Fibroblast of the aortic adventitia (primary cell): ENCODE measurements at regions not wholly inside any gene's neighbourhood (a gene's known extent, or its start where the extent isn't known, plus 50 kb on each side); places are given as distances from the start of the nearest gene placed in this dataset.

ENCODE experiments used
- DNase-seq: peaks from one replicate; pipeline ENCODE4 v3.0.0-alpha.2; 2010; ENCODE audit warnings: low read depth
- H3K4me3 ChIP-seq: 2 replicates; pipeline ENCODE4 v1.5.1; 2011; ENCODE audit warnings: low read depth, mild to moderate bottlenecking, control low read depth, low read length, moderate library complexity
- CTCF ChIP-seq: IDR thresholded peaks from 2 replicates; pipeline ENCODE4 v1.5.1; 2011; ENCODE audit warnings: mild to moderate bottlenecking, low read length, control low read depth, inconsistent platforms; ENCODE audit not compliant: insufficient read depth

GRCh38 chr3:21357241-21357640 lies 393.8 kb downstream of the ZNF385D start:
- DNase-seq, result peak; percentile 11
- H3K4me3 ChIP-seq, result no peak overlapping the region
- no peak for TF ChIP-seq CTCF

- peak; percentile 49 for DNase-seq
- no peak overlapping the region for H3K4me3 ChIP-seq
- no peak for TF ChIP-seq CTCF
Measured at GRCh38 chr3:21356402-21356801, 394.6 kb downstream of the ZNF385D start.

- H3K4me3 ChIP-seq, result no peak overlapping the region
- peak; percentile 35 for DNase-seq
- TF ChIP-seq CTCF, result no peak
Measured at GRCh38 chr3:21345382-21345976, 405.5 kb downstream of the ZNF385D start.

- H3K4me3 ChIP-seq, result no peak overlapping the region
- no peak for DNase-seq
- TF ChIP-seq CTCF, result no peak
Measured at GRCh38 chr3:21331857-21332256, 419.2 kb downstream of the ZNF385D start.

- H3K4me3 ChIP-seq, result no peak overlapping the region
- no peak for TF ChIP-seq CTCF
- peak; percentile 48 for DNase-seq
Measured at GRCh38 chr3:21331321-21331720, 419.7 kb downstream of the ZNF385D start.

GRCh38 chr3:21330293-21330692 lies 420.7 kb downstream of the ZNF385D start:
- H3K4me3 ChIP-seq, result peak overlapping the region; percentile 28
- no peak for TF ChIP-seq CTCF
- peak; percentile 31 for DNase-seq
